ENCODE measurements at regions not wholly inside any gene's neighbourhood (a gene's known extent, or its start where the extent isn't known, plus 50 kb on each side); places are given as distances from the start of the nearest gene placed in this dataset.

DNA sequence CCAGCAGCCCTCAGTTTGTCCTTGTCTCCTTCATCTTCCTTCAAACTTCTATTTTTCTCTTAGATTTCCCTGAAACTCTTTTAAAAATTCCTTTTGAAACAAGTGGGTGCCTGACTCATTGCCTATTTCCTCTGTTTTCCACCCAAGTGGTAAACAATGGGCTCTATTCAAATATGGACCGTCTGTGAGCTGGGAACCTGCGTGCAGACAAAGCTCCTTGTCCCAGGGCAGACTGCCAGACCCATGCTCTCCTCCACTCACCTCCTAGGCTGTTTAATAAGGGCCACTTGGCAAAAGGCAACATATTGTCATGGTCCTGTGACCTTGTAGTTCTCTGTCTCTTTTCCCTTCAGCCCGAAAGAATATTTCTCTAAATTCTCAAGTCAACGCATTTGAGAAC is 332.7 kb upstream of the THBS1 start:
- Histone ChIP-seq H3K4me3 (no peak overlapping the region), H3K4me1 (ENCODE audit: control insufficient read depth in 1 of 2, low read depth in 2 of 2) (no peaks in the 10 kb centered on the region), H3K36me3 (no peaks in the 10 kb centered on the region), H3K9me3 (no peaks in the 10 kb centered on the region), H3K27ac (no peak overlapping the region), H3K27me3 (replicated peaks; ENCODE audit: insufficient read depth) (no peaks in the 10 kb centered on the region)
- TF ChIP-seq, protein P1, sequence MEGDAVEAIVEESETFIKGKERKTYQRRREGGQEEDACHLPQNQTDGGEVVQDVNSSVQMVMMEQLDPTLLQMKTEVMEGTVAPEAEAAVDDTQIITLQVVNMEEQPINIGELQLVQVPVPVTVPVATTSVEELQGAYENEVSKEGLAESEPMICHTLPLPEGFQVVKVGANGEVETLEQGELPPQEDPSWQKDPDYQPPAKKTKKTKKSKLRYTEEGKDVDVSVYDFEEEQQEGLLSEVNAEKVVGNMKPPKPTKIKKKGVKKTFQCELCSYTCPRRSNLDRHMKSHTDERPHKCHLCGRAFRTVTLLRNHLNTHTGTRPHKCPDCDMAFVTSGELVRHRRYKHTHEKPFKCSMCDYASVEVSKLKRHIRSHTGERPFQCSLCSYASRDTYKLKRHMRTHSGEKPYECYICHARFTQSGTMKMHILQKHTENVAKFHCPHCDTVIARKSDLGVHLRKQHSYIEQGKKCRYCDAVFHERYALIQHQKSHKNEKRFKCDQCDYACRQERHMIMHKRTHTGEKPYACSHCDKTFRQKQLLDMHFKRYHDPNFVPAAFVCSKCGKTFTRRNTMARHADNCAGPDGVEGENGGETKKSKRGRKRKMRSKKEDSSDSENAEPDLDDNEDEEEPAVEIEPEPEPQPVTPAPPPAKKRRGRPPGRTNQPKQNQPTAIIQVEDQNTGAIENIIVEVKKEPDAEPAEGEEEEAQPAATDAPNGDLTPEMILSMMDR (IDR thresholded peaks at IDR 0.05), result no peak
- DNase-seq (ENCODE audit: low spot score) (no peak), ATAC-seq (ENCODE audit: insufficient number of reproducible peaks, low FRiP score, low read depth) (no peak)

- H3K27ac ChIP-seq, result no peak overlapping the region
- no peaks in the 10 kb centered on the region for H3K27me3 ChIP-seq (replicated peaks; ENCODE audit: insufficient read depth)
- no peak overlapping the region for H3K4me3 ChIP-seq
- no peaks in the 10 kb centered on the region for H3K9me3 ChIP-seq
- DNase-seq (ENCODE audit: low spot score), result no peak
- no peak for ATAC-seq (ENCODE audit: insufficient number of reproducible peaks, low FRiP score, low read depth)
- H3K36me3 ChIP-seq, result no peaks in the 10 kb centered on the region
- no peaks in the 10 kb centered on the region for H3K4me1 ChIP-seq (ENCODE audit: control insufficient read depth in 1 of 2, low read depth in 2 of 2)
- TF ChIP-seq, protein P1 (IDR thresholded peaks at IDR 0.05), result no peak
These were observed 330.9 kb upstream of the THBS1 start for GRCh38 chr15:39250001-39250400.

GRCh38 chr15:39250460-39251186 is 330.3 kb upstream of the THBS1 start:
- H3K27ac ChIP-seq, result no peak overlapping the region
- DNase-seq (ENCODE audit: low spot score) (no peak), ATAC-seq (ENCODE audit: insufficient number of reproducible peaks, low FRiP score, low read depth) (no peak)
- no peaks in the 10 kb centered on the region for H3K27me3 ChIP-seq (replicated peaks; ENCODE audit: insufficient read depth)
- TF ChIP-seq, protein P1 (IDR thresholded peaks at IDR 0.05), result no peak
- no peaks in the 10 kb centered on the region for H3K4me1 ChIP-seq (ENCODE audit: control insufficient read depth in 1 of 2, low read depth in 2 of 2)
- H3K4me3 ChIP-seq, result no peak overlapping the region
- H3K36me3 ChIP-seq, result no peaks in the 10 kb centered on the region
- no peaks in the 10 kb centered on the region for H3K9me3 ChIP-seq

GRCh38 chr15:39251413-39252133 is 329.3 kb upstream of the THBS1 start:
- Histone ChIP-seq H3K4me3 (no peak overlapping the region), H3K27ac (no peak overlapping the region), H3K27me3 (replicated peaks; ENCODE audit: insufficient read depth) (no peaks in the 10 kb centered on the region), H3K9me3 (no peaks in the 10 kb centered on the region), H3K4me1 (ENCODE audit: control insufficient read depth in 1 of 2, low read depth in 2 of 2) (no peaks in the 10 kb centered on the region), H3K36me3 (no peaks in the 10 kb centered on the region)
- TF ChIP-seq, protein P1 (IDR thresholded peaks at IDR 0.05), result no peak
- ATAC-seq (ENCODE audit: insufficient number of reproducible peaks, low FRiP score, low read depth), result no peak
- DNase-seq (ENCODE audit: low spot score), result no peak

DNA sequence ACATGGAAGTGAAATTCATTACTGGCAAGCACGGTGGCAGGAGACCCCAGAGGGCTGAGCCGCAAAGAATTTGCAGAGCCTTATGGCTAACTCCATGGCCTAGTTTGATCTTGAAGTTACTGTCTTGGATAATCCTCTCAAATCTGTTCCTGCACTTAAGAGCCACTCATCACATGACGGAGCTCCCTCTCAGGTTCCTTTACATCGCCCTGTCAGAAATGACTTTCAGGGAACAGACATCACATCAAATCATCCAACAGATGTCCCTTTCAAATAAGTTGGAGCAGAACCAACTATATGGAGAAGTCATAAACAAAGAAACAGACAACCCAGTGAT is 328.8 kb upstream of the THBS1 start:
- Histone ChIP-seq H3K9me3 (no peaks in the 10 kb centered on the region), H3K36me3 (no peaks in the 10 kb centered on the region), H3K4me3 (no peak overlapping the region), H3K27ac (no peak overlapping the region), H3K27me3 (replicated peaks; ENCODE audit: insufficient read depth) (no peaks in the 10 kb centered on the region), H3K4me1 (ENCODE audit: control insufficient read depth in 1 of 2, low read depth in 2 of 2) (no peaks in the 10 kb centered on the region)
- DNase-seq (ENCODE audit: low spot score), result no peak
- TF ChIP-seq, protein P1 (IDR thresholded peaks at IDR 0.05), result no peak
- no peak for ATAC-seq (ENCODE audit: insufficient number of reproducible peaks, low FRiP score, low read depth)

Data from thoracic aorta (tissue), 2 donors.